IPS-18a (cell line): ENCODE measurements at regions not wholly inside any gene's neighbourhood (a gene's known extent, or its start where the extent isn't known, plus 50 kb on each side); places are given as distances from the start of the nearest gene placed in this dataset.

Experiments
- H3K27ac ChIP-seq: one replicate; pipeline ENCODE4 v1.5.1; 2013; ENCODE audit warnings: low read length
- H3K27me3 ChIP-seq: one replicate; pipeline ENCODE4 v1.6.1; 2013; ENCODE audit warnings: mild to moderate bottlenecking, low read length; ENCODE audit not compliant: control insufficient read depth, insufficient read depth
- H3K36me3 ChIP-seq: one replicate; pipeline ENCODE4 v1.6.1; 2013; ENCODE audit warnings: low read depth, low read length; ENCODE audit not compliant: control insufficient read depth
- H3K4me1 ChIP-seq: one replicate; pipeline ENCODE4 v1.6.1; 2013; ENCODE audit warnings: low read depth, low read length; ENCODE audit not compliant: control insufficient read depth
- H3K4me3 ChIP-seq: one replicate; pipeline ENCODE4 v1.5.1; 2013; ENCODE audit warnings: low read length
- H3K9ac ChIP-seq: one replicate; pipeline ENCODE4 v1.6.1; 2013; ENCODE audit warnings: mild to moderate bottlenecking, low read length, moderate library complexity
- H3K9me3 ChIP-seq: one replicate; pipeline ENCODE4 v1.6.1; 2013; ENCODE audit warnings: low read depth, low read length; ENCODE audit not compliant: control insufficient read depth

- Histone ChIP-seq H3K9me3 (peaks cover 10% of the 10 kb centered on the region), H3K4me1 (no peaks in the 10 kb centered on the region), H3K9ac (no peak overlapping the region), H3K4me3 (no peak overlapping the region), H3K27ac (no peak overlapping the region), H3K27me3 (no peaks in the 10 kb centered on the region), H3K36me3 (no peaks in the 10 kb centered on the region)
Observed at GRCh38 chrX:36930491-36930890, 77.7 kb upstream of the FAM47C start.

- Histone ChIP-seq H3K4me1 (peaks cover 12% of the 10 kb centered on the region), H3K27me3 (peaks cover 7% of the 10 kb centered on the region), H3K4me3 (no peak overlapping the region), H3K9me3 (peaks cover 16% of the 10 kb centered on the region), H3K36me3 (no peaks in the 10 kb centered on the region), H3K9ac (no peak overlapping the region), H3K27ac (no peak overlapping the region)
Observed at GRCh38 chrX:36947214-36947613, 61.0 kb upstream of the FAM47C start.

GRCh38 chrX:36950495-36951253 lies 57.5 kb upstream of the FAM47C start:
- Histone ChIP-seq H3K4me3 (peak overlapping the region; percentile 6), H3K27me3 (peaks cover 7% of the 10 kb centered on the region), H3K9me3 (peaks cover 27% of the 10 kb centered on the region)

GRCh38 chrX:36957425-36958328 lies 50.5 kb upstream of the FAM47C start:
- Histone ChIP-seq H3K27me3 (peaks cover 18% of the 10 kb centered on the region), H3K9me3 (peaks cover 24% of the 10 kb centered on the region), H3K4me1 (no peaks in the 10 kb centered on the region), H3K27ac (no peak overlapping the region), H3K36me3 (no peaks in the 10 kb centered on the region), H3K9ac (no peak overlapping the region), H3K4me3 (peak overlapping the region; percentile 54)

More at GRCh38 chrX:36950495-36951253, 57.5 kb upstream of the FAM47C start:
- H3K4me1 ChIP-seq, result peaks cover 12% of the 10 kb centered on the region
- no peaks in the 10 kb centered on the region for H3K36me3 ChIP-seq
- H3K27ac ChIP-seq, result no peak overlapping the region
- no peak overlapping the region for H3K9ac ChIP-seq
